ENCODE measurements at regions not wholly inside any gene's neighbourhood (a gene's known extent, or its start where the extent isn't known, plus 50 kb on each side); places are given as distances from the start of the nearest gene placed in this dataset.

GRCh38 chr14:62429683-62430082 is 615.6 kb downstream of the KCNH5 start:
- TF ChIP-seq POLR2A (IDR thresholded peaks at IDR 0.05), result no peak
- TF ChIP-seq, protein P1, sequence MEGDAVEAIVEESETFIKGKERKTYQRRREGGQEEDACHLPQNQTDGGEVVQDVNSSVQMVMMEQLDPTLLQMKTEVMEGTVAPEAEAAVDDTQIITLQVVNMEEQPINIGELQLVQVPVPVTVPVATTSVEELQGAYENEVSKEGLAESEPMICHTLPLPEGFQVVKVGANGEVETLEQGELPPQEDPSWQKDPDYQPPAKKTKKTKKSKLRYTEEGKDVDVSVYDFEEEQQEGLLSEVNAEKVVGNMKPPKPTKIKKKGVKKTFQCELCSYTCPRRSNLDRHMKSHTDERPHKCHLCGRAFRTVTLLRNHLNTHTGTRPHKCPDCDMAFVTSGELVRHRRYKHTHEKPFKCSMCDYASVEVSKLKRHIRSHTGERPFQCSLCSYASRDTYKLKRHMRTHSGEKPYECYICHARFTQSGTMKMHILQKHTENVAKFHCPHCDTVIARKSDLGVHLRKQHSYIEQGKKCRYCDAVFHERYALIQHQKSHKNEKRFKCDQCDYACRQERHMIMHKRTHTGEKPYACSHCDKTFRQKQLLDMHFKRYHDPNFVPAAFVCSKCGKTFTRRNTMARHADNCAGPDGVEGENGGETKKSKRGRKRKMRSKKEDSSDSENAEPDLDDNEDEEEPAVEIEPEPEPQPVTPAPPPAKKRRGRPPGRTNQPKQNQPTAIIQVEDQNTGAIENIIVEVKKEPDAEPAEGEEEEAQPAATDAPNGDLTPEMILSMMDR (IDR thresholded peaks at IDR 0.05), result no peak

All from adrenal gland (tissue), 5 donors.